ENCODE measurements at regions not wholly inside any gene's neighbourhood (a gene's known extent, or its start where the extent isn't known, plus 50 kb on each side); places are given as distances from the start of the nearest gene placed in this dataset.

- Histone ChIP-seq H3K27ac (no peak overlapping the region), H3K4me3 (no peak overlapping the region), H3K36me3 (no peaks in the 10 kb centered on the region), H3K27me3 (replicated peaks; ENCODE audit: insufficient read depth) (no peaks in the 10 kb centered on the region), H3K9me3 (no peaks in the 10 kb centered on the region), H3K4me1 (replicated peaks) (no peaks in the 10 kb centered on the region)
- no peak for DNase-seq (ENCODE audit: low spot score)
- 91% methylated on average over 2 of the region's 2 CpGs for WGBS
- TF ChIP-seq, protein P1, sequence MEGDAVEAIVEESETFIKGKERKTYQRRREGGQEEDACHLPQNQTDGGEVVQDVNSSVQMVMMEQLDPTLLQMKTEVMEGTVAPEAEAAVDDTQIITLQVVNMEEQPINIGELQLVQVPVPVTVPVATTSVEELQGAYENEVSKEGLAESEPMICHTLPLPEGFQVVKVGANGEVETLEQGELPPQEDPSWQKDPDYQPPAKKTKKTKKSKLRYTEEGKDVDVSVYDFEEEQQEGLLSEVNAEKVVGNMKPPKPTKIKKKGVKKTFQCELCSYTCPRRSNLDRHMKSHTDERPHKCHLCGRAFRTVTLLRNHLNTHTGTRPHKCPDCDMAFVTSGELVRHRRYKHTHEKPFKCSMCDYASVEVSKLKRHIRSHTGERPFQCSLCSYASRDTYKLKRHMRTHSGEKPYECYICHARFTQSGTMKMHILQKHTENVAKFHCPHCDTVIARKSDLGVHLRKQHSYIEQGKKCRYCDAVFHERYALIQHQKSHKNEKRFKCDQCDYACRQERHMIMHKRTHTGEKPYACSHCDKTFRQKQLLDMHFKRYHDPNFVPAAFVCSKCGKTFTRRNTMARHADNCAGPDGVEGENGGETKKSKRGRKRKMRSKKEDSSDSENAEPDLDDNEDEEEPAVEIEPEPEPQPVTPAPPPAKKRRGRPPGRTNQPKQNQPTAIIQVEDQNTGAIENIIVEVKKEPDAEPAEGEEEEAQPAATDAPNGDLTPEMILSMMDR (IDR thresholded peaks at IDR 0.05), result no peak
- TF ChIP-seq POLR2AphosphoS5 (IDR thresholded peaks at IDR 0.05) (no peak), POLR2A (IDR thresholded peaks at IDR 0.05) (no peak)
- intact Hi-C loops (cut with DNase I), result no loop called here
Observed at GRCh38 chr5:8434501-8434900, 565.6 kb downstream of the MTRR start.

DNA sequence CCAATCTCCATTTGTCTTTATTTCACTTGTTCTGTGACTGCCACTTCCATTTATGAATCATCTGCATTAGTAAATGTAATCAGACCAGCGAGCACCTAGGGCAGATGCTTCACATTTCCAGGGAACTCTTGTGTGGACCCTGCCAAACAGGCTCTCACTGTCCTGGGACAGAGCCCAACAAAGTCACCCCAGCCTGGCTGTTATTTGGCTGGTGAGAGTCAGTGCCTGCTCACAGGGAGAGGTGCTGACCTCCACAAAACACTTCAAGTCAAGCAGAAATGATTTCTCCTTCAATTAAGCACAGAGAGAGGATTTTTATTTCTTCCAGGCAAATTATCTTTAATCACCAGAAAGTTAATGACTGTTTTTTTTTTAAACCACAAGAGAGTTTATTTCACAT, 568.0 kb downstream of the MTRR start:
- no peak for DNase-seq (ENCODE audit: low spot score)
- no peak for TF ChIP-seq POLR2AphosphoS5 (IDR thresholded peaks at IDR 0.05)
- no peak for TF ChIP-seq POLR2A (IDR thresholded peaks at IDR 0.05)
- TF ChIP-seq, protein P1 (IDR thresholded peaks at IDR 0.05), result no peak
- H3K4me3 ChIP-seq, result no peak overlapping the region

DNA sequence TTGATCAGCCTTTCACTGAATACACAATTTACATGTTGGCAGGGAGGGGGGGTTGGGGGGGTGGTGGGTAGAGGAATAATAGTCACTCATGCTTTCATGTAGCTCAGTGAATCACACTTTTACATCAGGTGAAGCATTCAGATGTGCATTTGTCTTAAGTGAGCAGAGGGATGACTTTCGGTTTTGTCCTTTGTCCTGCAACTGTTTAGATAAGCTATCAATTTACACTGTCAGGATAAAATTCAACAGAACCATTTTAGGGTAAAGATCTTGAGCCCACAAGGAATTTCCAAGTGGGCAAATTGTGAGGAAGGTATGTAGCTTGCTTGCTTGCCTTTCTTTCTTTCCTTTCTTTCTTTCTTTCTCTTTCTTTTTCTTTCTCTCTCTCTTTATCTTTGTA, 576.2 kb downstream of the MTRR start:
- TF ChIP-seq POLR2A (IDR thresholded peaks at IDR 0.05) (no peak), POLR2AphosphoS5 (IDR thresholded peaks at IDR 0.05) (no peak)
- TF ChIP-seq, protein P1 (IDR thresholded peaks at IDR 0.05), result no peak
- DNase-seq (ENCODE audit: low spot score), result no peak
- 58% methylated on average over 1 of the region's 1 CpG for WGBS
- Histone ChIP-seq H3K4me1 (replicated peaks) (no peaks in the 10 kb centered on the region), H3K9me3 (no peaks in the 10 kb centered on the region), H3K4me3 (no peak overlapping the region), H3K27me3 (replicated peaks; ENCODE audit: insufficient read depth) (no peaks in the 10 kb centered on the region), H3K36me3 (no peaks in the 10 kb centered on the region), H3K27ac (no peak overlapping the region)
- intact Hi-C loops (cut with DNase I), result no loop called here

More for the DNA sequence above, 568.0 kb downstream of the MTRR start:
- Histone ChIP-seq H3K27ac (no peak overlapping the region), H3K4me1 (replicated peaks) (no peaks in the 10 kb centered on the region), H3K9me3 (no peaks in the 10 kb centered on the region), H3K27me3 (replicated peaks; ENCODE audit: insufficient read depth) (no peaks in the 10 kb centered on the region), H3K36me3 (no peaks in the 10 kb centered on the region)
- 16% methylated on average over 1 of the region's 1 CpG for WGBS
- intact Hi-C loops (cut with DNase I), result no loop called here

- Histone ChIP-seq H3K27ac (no peak overlapping the region), H3K36me3 (no peaks in the 10 kb centered on the region), H3K27me3 (replicated peaks; ENCODE audit: insufficient read depth) (no peaks in the 10 kb centered on the region), H3K4me1 (replicated peaks) (no peaks in the 10 kb centered on the region), H3K9me3 (no peaks in the 10 kb centered on the region), H3K4me3 (no peak overlapping the region)
- TF ChIP-seq POLR2A (IDR thresholded peaks at IDR 0.05) (no peak), POLR2AphosphoS5 (IDR thresholded peaks at IDR 0.05) (no peak)
- TF ChIP-seq, protein P1 (IDR thresholded peaks at IDR 0.05), result no peak
- 96% methylated on average over 2 of the region's 2 CpGs for WGBS
- intact Hi-C loops (cut with DNase I), result no loop called here
- DNase-seq (ENCODE audit: low spot score), result no peak
Observed at GRCh38 chr5:8446179-8446578, 577.2 kb downstream of the MTRR start.

- no peak for DNase-seq (ENCODE audit: low spot score)
- H3K4me3 ChIP-seq, result peak overlapping the region; percentile 49 to 76
- no peaks in the 10 kb centered on the region for H3K4me1 ChIP-seq (replicated peaks)
- peak overlapping the region; percentile 74 to 76 for H3K27ac ChIP-seq
- H3K9me3 ChIP-seq, result no peaks in the 10 kb centered on the region
- intact Hi-C loops (cut with DNase I), result loop anchor here (10.0 kb wide), 1 partner anchor 1088 kb away; the partner anchor contains the start of gene SEMA5A
- no peaks in the 10 kb centered on the region for H3K36me3 ChIP-seq
- no peaks in the 10 kb centered on the region for H3K27me3 ChIP-seq (replicated peaks; ENCODE audit: insufficient read depth)
- 75% methylated on average over 5 of the region's 5 CpGs for WGBS
- TF ChIP-seq, protein P1 (IDR thresholded peaks at IDR 0.05), result no peak
- TF ChIP-seq POLR2A (IDR thresholded peaks at IDR 0.05) (no peak), POLR2AphosphoS5 (IDR thresholded peaks at IDR 0.05) (no peak)
Observed at GRCh38 chr5:8456846-8457186, 587.9 kb downstream of the MTRR start.
